CD4-positive, alpha-beta T cell treated with Interleukin-17A for 4 hours (primary cell): ENCODE measurements at regions not wholly inside any gene's neighbourhood (a gene's known extent, or its start where the extent isn't known, plus 50 kb on each side); places are given as distances from the start of the nearest gene placed in this dataset.
"Not testable (repeated sequence)": the region's sequence is repeated elsewhere in the genome, so short reads cannot be mapped to it uniquely, and the experiment has no call there.

ENCODE experiments used
- DNase-seq: peaks from one replicate; pipeline ENCODE4 v3.0.0-alpha.2; 2020; ENCODE audit warnings: mixed read lengths

DNA sequence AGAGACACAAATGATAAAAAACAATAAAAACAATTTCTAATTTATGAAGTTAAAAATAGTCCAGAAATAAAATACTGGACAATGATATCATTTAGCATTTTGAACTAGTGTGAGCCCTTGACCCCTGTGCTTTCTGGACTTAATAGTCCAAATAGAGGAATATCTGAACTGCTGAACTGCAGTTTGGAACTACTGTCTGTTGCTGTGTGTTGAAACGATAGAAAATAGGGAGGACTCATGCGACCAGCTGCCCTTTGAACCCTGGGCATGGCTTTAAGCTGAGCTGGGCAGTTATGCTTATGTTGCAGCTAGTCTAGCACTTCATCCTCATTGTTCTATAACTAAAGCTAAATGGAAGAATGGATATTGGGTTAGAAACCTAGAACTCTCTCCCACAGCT lies 99.5 kb downstream of the FMR1NB start:
- no peak for DNase-seq

GRCh38 chrX:148084611-148085010 lies 103.5 kb downstream of the FMR1NB start:
- no peak for DNase-seq

GRCh38 chrX:148120151-148120550 lies 139.0 kb downstream of the FMR1NB start:
- no peak for DNase-seq

DNA sequence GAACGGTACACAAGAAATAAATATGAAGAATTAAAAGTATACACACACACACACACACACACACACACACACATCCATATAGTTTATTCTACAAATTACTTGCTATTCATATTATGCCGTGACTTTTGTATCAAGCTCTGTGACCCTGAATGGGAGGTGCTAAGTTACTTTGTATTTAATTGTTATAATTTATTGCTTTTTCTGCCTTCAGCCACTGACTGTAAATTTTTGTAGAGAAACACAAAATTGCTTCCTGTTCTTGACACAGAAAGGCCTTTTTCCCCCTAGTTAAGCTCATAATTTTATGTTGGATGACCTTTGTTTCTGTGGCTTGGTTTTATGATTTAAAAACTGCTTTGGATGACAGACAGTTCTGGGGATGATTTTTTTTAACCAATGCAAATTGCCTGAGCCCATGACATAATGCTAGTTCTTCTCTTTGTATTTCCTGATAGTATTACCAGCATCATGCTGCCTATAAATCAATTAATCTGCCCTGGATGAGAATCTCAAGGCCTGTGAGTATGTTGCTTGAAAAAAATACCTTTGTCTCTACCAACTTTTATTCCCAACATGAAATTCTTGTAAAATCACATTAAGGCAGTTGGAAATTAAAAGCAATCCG lies 140.0 kb downstream of the FMR1NB start:
- no peak for DNase-seq

- not testable (repeated sequence) for DNase-seq
Measured at GRCh38 chrX:148128872-148129505, 147.9 kb downstream of the FMR1NB start.

DNA sequence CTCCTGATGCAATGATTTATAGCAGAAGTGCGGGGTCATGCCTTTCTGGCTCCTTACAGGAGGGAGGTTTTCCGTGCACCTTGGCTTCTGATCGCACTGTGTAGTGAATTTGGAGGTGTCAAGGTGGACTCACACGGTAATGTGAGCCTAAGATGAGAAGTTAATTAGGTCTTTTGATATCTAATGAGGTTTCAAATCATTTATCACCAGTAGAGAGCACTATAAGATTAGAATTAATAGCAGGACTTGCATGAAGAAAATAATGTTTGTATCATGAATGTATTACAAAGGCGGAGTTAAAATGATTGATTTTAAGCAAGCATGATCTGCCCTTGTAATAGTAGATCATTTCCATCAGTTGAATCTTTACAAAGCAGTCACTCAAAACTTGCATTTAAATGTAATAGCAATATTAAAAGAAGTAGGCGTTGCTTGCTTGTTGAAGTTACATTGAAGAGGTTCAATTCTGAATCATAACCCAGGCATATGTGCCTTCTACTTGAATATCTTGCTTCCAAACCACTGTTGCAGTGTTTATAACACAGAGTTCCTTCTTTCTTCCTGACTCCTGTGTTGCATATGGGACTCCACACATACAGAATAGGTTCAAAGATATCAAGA lies 152.1 kb downstream of the FMR1NB start:
- DNase-seq = no peak

DNA sequence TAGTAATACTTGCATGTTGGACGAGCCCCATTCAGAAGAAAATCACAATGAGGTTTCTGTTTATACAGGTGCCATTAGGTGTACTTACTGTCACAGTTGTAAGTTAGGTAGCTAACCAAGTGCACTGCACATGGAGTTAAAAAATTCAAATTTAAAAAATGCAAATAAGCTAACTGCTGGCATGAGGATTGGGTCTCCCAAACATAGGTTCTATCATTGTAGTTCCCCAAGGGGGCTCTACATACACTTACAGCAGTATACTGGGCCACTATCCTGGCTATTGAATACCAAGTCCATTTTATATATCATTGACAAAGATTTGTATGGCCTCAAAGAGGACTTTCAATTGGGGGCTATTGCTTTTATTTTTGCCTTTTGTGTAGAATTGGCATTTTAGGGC lies 153.4 kb downstream of the FMR1NB start:
- DNase-seq = no peak

- DNase-seq = no peak
Measured at GRCh38 chrX:148135738-148136137, 154.6 kb downstream of the FMR1NB start.

- no peak for DNase-seq
Measured at GRCh38 chrX:148146121-148146520, 165.0 kb downstream of the FMR1NB start.

DNA sequence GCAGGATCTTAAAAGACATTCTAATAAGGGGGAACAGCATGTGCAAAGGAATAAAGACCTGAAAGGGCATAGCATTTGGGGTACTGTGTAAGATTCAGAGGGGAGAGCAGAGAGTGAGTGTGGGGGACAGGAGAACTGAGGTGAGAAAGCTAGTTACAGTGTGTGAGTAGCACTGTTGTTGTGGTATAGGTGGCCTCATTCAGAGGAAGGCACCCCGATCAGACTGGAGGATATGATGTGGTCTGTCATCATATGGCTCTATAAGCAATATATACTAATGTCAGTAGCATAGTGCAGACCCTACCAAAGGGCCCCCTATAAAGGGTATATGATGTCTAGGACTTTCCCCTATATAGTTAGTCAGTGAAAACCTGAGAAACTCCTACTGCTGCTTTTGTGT lies 175.8 kb downstream of the FMR1NB start:
- DNase-seq = no peak

GRCh38 chrX:148159796-148160195 lies 178.7 kb downstream of the FMR1NB start:
- DNase-seq = no peak

- no peak for DNase-seq
Measured at GRCh38 chrX:148161701-148162100, 180.6 kb downstream of the FMR1NB start.

- no peak for DNase-seq
Measured at GRCh38 chrX:148185631-148186030, 204.5 kb downstream of the FMR1NB start.

GRCh38 chrX:148192547-148192946 lies 211.4 kb downstream of the FMR1NB start:
- DNase-seq = no peak

GRCh38 chrX:148193759-148194158 lies 212.6 kb downstream of the FMR1NB start:
- no peak for DNase-seq

GRCh38 chrX:148203531-148203930 lies 222.4 kb downstream of the FMR1NB start:
- DNase-seq = no peak

DNA sequence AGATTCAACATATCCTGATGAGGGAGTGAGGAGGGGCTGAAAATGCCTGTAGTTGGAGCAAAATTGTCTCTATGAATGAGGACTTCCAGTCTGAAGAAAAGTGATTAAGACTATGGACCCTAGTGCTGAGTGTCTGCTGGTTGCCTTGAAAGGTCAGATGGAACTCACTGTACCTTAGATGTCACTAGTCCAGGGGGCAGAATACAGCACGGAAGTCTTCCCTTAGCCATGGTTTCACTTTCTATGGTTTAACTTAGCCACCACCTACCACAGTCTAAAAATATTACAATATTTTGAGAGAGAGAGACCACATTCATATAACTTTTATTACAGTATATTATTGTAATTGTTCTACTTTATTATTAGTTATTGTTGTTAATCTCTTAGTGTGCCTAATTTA lies 223.1 kb downstream of the FMR1NB start:
- DNase-seq = no peak

- DNase-seq = no peak
Measured at GRCh38 chrX:148214786-148215185, 233.6 kb downstream of the FMR1NB start.

- no peak for DNase-seq
Measured at GRCh38 chrX:148215726-148216125, 234.6 kb downstream of the FMR1NB start.

DNA sequence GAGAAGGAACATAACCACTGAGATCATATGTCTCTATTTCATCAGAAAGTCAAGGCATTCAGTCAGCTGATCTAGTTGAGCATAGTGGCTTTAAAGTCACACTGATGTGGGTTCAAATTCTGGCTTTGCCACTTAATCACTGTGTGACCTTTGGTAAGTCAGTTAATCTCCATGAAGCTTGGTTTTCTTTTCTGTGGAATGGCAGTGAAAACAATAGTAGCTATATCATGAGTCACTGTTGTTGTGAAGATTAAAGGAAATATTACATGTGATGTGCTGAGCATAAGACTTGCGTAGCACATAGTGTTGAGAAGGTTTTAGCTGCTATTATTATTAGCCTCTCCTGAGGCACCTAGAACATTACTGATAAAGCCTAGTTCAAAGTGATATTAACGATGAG lies 242.2 kb downstream of the FMR1NB start:
- no peak for DNase-seq

DNA sequence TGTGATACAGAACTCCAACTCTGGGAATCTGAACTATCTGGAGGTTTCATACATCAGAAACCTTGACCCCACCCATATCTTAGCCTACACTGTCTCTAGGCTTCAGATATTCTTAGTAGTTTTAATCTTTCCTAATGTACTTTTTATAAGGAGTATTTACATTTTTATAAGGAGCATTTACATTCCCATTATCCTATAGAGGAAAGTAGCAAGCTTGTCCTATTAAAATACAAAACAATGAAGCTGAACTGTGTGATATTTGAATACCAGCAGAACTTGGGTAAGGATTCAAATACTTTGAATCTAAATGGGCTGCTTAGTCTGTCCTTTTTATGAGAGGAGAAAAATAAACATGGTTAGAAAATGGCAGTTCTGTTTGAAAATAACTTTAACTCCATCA lies 247.4 kb downstream of the FMR1NB start:
- no peak for DNase-seq

GRCh38 chrX:148229801-148230303 lies 248.7 kb downstream of the FMR1NB start:
- no peak for DNase-seq

- no peak for DNase-seq
Measured at GRCh38 chrX:148259990-148260389, 240.4 kb upstream of the AFF2 start.

DNA sequence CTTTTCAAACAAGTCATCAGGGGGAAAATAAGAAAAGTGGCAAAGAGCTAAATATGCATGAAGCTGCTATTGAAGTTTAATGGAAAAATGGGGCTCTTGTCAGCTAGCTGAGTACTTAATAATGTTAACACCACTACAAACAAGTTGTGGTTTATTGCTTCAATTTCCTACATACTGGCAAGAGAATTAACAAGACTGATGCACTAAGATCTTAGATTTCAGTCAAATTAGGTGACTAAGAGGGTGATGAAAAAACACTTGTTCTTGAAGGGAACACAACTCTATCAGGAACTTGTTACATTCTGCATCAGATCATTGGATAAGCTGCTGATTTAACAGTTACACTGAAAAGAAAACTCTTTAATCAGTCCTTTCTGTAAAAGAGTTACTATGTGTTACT lies 234.6 kb upstream of the AFF2 start:
- DNase-seq = no peak
